Fibroblast of lung (primary cell): ENCODE measurements at regions not wholly inside any gene's neighbourhood (a gene's known extent, or its start where the extent isn't known, plus 50 kb on each side); places are given as distances from the start of the nearest gene placed in this dataset.

ENCODE experiments used
- EZH2 ChIP-seq: IDR thresholded peaks from 2 replicates; pipeline ENCODE4 v1.5.1; 2012; ENCODE audit warnings: low read length, control low read depth, mild to moderate bottlenecking; ENCODE audit errors: missing control alignments
- TF ChIP-seq, protein P1 (sequence below), 2 donors: IDR thresholded peaks in 1 of 2; conservative IDR thresholded peaks in 1 of 2; 1 replicate in 1 of 2; 2 replicates in 1 of 2; pipeline ENCODE4 v1.5.1; 2011 to 2012; ENCODE audit warnings: low read length in 2 of 2, control low read depth in 1 of 2, inconsistent platforms in 1 of 2, low read depth in 1 of 2, mild to moderate bottlenecking in 1 of 2

DNA sequence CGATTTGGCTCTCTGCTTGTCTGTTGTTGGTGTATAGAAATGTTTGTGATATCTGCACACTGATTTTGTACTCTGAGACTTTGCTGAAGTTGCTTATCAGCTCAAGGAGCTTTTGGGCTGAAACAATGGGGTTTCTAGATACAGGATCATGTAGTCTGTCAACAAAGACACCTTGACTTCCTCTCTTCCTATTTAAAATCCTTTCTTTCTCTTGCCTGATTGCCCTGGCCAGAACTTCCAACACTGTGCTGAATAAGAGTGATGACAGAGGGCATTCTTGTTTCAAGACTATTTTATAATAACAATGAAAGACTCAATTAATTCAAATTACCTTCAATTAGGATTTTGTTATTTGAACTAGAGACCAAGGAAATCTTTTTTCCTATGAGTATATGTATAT is 692.5 kb downstream of the PRR16 start:
- TF ChIP-seq, protein P1, sequence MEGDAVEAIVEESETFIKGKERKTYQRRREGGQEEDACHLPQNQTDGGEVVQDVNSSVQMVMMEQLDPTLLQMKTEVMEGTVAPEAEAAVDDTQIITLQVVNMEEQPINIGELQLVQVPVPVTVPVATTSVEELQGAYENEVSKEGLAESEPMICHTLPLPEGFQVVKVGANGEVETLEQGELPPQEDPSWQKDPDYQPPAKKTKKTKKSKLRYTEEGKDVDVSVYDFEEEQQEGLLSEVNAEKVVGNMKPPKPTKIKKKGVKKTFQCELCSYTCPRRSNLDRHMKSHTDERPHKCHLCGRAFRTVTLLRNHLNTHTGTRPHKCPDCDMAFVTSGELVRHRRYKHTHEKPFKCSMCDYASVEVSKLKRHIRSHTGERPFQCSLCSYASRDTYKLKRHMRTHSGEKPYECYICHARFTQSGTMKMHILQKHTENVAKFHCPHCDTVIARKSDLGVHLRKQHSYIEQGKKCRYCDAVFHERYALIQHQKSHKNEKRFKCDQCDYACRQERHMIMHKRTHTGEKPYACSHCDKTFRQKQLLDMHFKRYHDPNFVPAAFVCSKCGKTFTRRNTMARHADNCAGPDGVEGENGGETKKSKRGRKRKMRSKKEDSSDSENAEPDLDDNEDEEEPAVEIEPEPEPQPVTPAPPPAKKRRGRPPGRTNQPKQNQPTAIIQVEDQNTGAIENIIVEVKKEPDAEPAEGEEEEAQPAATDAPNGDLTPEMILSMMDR (conservative IDR thresholded peaks at IDR 0.05 in 1 of 2, IDR thresholded peaks at IDR 0.05 in 1 of 2; ENCODE audit: low read depth in 1 of 2, low read length in 2 of 2): no peak
- TF ChIP-seq EZH2: no peak
